SK-N-SH (cell line): ENCODE measurements at regions not wholly inside any gene's neighbourhood (a gene's known extent, or its start where the extent isn't known, plus 50 kb on each side); places are given as distances from the start of the nearest gene placed in this dataset.

Experiments used
- CTCF ChIP-seq: fragments of 200-600 bp; sonication (generic); IDR thresholded peaks from 2 replicates; pipeline ENCODE4 v1.6.1; 2017; ENCODE audit warnings: antibody characterized with exemption, mild to moderate bottlenecking, moderate library complexity
- EZH2phosphoT487 ChIP-seq: fragments of 200-600 bp; sonication (generic); IDR thresholded peaks from 2 replicates; pipeline ENCODE4 v1.6.1; 2017; ENCODE audit warnings: low read depth, mixed run types, mild to moderate bottlenecking, antibody characterized with exemption, moderate library complexity, borderline replicate concordance
- GABPA ChIP-seq: IDR thresholded peaks from 2 replicates; pipeline ENCODE4 v1.4.0; 2012; ENCODE audit warnings: low read depth, mild to moderate bottlenecking
- GATA2 ChIP-seq: sonication (generic); formaldehyde crosslinking; IDR thresholded peaks from 2 replicates; pipeline ENCODE4 v1.5.0; 2020; ENCODE audit warnings: mild to moderate bottlenecking, missing genetic modification reagents
- NRF1 ChIP-seq: IDR thresholded peaks from 2 replicates; pipeline ENCODE4 v1.6.1; 2012; ENCODE audit warnings: low read depth, mild to moderate bottlenecking, low read length
- PBX3 ChIP-seq: IDR thresholded peaks from 2 replicates; pipeline ENCODE4; 2012
- POLR2AphosphoS5 ChIP-seq: IDR thresholded peaks from 2 replicates; pipeline ENCODE4 v1.6.1; 2012; ENCODE audit warnings: low read depth, low read length
- SMC3 ChIP-seq: IDR thresholded peaks from 2 replicates; pipeline ENCODE4 v1.6.1; 2012; ENCODE audit warnings: low read depth, low read length, improper control_type of control experiment
- TAF1 ChIP-seq: IDR thresholded peaks from 2 replicates; pipeline ENCODE4 v1.6.1; 2012; ENCODE audit warnings: low read depth, mild to moderate bottlenecking, low read length, moderate library complexity, borderline replicate concordance

GRCh38 chr6:49366539-49366938, 96.5 kb downstream of the MMUT start:
- TF ChIP-seq POLR2AphosphoS5 (no peak), CTCF (no peak), TAF1 (no peak), SMC3 (no peak), NRF1 (no peak), EZH2phosphoT487 (no peak), PBX3 (no peak), GABPA (no peak), GATA2 (CRISPR knock-in tag) (no peak)
